ENCODE measurements at regions not wholly inside any gene's neighbourhood (a gene's known extent, or its start where the extent isn't known, plus 50 kb on each side); places are given as distances from the start of the nearest gene placed in this dataset.

- no peaks in the 10 kb centered on the region for H3K4me1 ChIP-seq (ENCODE audit: insufficient read depth)
- H3K36me3 ChIP-seq (ENCODE audit: low read depth): no peaks in the 10 kb centered on the region
- no peak for TF ChIP-seq EZH2 (IDR thresholded peaks at IDR 0.05; ENCODE audit: insufficient read depth, poor library complexity, severe bottlenecking)
- TF ChIP-seq EZH2phosphoT487 (IDR thresholded peaks at IDR 0.05; ENCODE audit: insufficient read depth, low read depth): no peak
- no peak overlapping the region for H3K4me3 ChIP-seq
- no peak overlapping the region for H3K27ac ChIP-seq
- H3F3A ChIP-seq (ENCODE audit: insufficient read depth): no peaks in the 10 kb centered on the region
- no peaks in the 10 kb centered on the region for H3K9me3 ChIP-seq (ENCODE audit: low read depth)
- H3K4me2 ChIP-seq (ENCODE audit: unreplicated experiment): no peak overlapping the region
- H3K27me3 ChIP-seq (replicated peaks; ENCODE audit: insufficient read depth): no peaks in the 10 kb centered on the region
- in situ Hi-C loops (cut with MboI): no loop called here
- 62 to 65% methylated on average over 14 of the region's 14 CpGs for WGBS, 2 experiments (ENCODE audit: low coverage in 1 of 2, low lambda C conversion rate in 2 of 2, missing lambda C conversion rate in 2 of 2)
- DNase-seq: no peak
- no peaks in the 10 kb centered on the region for H3K9me2 ChIP-seq (ENCODE audit: insufficient read depth)
- H2AFZ ChIP-seq: no peak overlapping the region
- H4K20me1 ChIP-seq (ENCODE audit: insufficient read depth): no peaks in the 10 kb centered on the region
- no peak overlapping the region for H3K9ac ChIP-seq
- H3K79me2 ChIP-seq (ENCODE audit: insufficient read depth): no peaks in the 10 kb centered on the region
These were observed 728.6 kb downstream of the BRD1 start for GRCh38 chr22:49099089-49099488.

DNA sequence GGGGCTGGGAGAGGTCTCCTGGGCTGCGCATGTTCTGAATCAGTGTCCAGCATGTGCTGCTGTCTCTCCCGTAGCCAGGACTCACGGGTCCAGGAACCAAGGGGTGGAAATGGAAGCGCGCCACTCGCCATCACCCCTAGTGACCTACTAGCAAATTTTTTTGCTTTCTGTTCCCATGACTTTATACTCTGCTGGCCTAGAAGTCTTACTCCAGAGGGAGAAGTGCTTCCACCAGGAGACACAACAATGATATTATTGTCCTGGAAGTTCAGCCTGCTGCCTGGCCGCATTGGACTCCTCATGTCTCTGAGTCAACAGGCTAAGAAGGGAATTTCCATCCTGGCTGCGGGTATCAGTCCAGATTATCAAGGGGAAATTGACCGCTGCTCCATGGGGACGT, 729.7 kb downstream of the BRD1 start:
- no peaks in the 10 kb centered on the region for H3K27me3 ChIP-seq (replicated peaks; ENCODE audit: insufficient read depth)
- H3K4me3 ChIP-seq: no peak overlapping the region
- no peak overlapping the region for H3K4me2 ChIP-seq (ENCODE audit: unreplicated experiment)
- H4K20me1 ChIP-seq (ENCODE audit: insufficient read depth): no peaks in the 10 kb centered on the region
- WGBS, 2 experiments (ENCODE audit: low coverage in 1 of 2, low lambda C conversion rate in 2 of 2, missing lambda C conversion rate in 2 of 2): 3 to 4% methylated on average over 10 of the region's 10 CpGs
- H3K4me1 ChIP-seq (ENCODE audit: insufficient read depth): no peaks in the 10 kb centered on the region
- H3K9me3 ChIP-seq (ENCODE audit: low read depth): no peaks in the 10 kb centered on the region
- no peaks in the 10 kb centered on the region for H3F3A ChIP-seq (ENCODE audit: insufficient read depth)
- H3K27ac ChIP-seq: no peak overlapping the region
- H3K9ac ChIP-seq: no peak overlapping the region
- H3K79me2 ChIP-seq (ENCODE audit: insufficient read depth): no peaks in the 10 kb centered on the region
- in situ Hi-C loops (cut with MboI): no loop called here
- no peaks in the 10 kb centered on the region for H3K36me3 ChIP-seq (ENCODE audit: low read depth)
- H2AFZ ChIP-seq: no peak overlapping the region
- no peak for TF ChIP-seq EZH2phosphoT487 (IDR thresholded peaks at IDR 0.05; ENCODE audit: insufficient read depth, low read depth)
- no peak for TF ChIP-seq EZH2 (IDR thresholded peaks at IDR 0.05; ENCODE audit: insufficient read depth, poor library complexity, severe bottlenecking)
- no peak for DNase-seq
- H3K9me2 ChIP-seq (ENCODE audit: insufficient read depth): no peaks in the 10 kb centered on the region

DNA sequence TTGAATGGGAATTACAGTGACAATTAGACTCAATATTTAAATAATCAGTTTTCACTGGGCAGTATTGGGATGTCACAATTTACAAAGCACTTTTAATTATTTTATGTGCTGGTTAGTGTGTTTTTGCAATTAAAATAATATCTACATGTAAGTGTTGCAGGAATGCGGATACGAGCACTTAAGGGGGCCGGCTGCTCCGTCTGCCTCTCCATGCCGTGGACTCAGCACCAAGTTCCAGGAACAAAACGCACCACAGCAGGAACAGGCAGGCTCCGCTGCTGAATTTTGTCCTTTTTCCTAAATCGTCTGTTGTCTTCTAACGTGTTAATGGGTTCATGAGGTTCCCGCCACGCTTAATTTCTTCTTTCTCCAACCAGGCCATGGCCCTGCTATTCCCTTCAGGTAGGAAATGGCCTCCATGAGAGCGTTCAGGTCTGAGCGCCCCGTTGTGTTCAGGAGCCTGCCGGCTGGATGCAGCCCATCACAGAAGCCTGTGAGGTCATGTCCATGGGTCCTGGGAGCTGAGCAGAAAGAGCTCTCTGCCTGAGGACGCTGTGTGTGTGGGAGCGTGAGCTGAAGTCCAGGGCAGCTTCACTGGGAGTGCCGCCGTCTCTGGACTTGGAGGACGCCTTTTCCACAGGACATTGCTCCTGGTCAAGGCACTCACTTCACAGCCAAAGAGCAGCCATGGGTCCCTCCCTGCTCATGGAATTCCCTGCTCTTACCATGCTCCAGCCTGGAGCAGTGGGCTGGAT, 730.3 kb downstream of the BRD1 start:
- Histone ChIP-seq H3K9ac (no peak overlapping the region), H3K4me3 (no peak overlapping the region), H3F3A (ENCODE audit: insufficient read depth) (no peaks in the 10 kb centered on the region), H3K9me3 (ENCODE audit: low read depth) (no peaks in the 10 kb centered on the region), H3K27ac (no peak overlapping the region), H3K79me2 (ENCODE audit: insufficient read depth) (no peaks in the 10 kb centered on the region), H3K9me2 (ENCODE audit: insufficient read depth) (no peaks in the 10 kb centered on the region), H4K20me1 (ENCODE audit: insufficient read depth) (no peaks in the 10 kb centered on the region), H3K36me3 (ENCODE audit: low read depth) (no peaks in the 10 kb centered on the region), H3K27me3 (replicated peaks; ENCODE audit: insufficient read depth) (no peaks in the 10 kb centered on the region), H3K4me2 (ENCODE audit: unreplicated experiment) (no peak overlapping the region), H2AFZ (no peak overlapping the region), H3K4me1 (ENCODE audit: insufficient read depth) (no peaks in the 10 kb centered on the region)
- in situ Hi-C loops (cut with MboI): no loop called here
- DNase-seq: no peak
- WGBS, 2 experiments (ENCODE audit: low coverage in 1 of 2, low lambda C conversion rate in 2 of 2, missing lambda C conversion rate in 2 of 2): 53 to 61% methylated on average over 20 of the region's 20 CpGs
- no peak for TF ChIP-seq EZH2 (IDR thresholded peaks at IDR 0.05; ENCODE audit: insufficient read depth, poor library complexity, severe bottlenecking)
- no peak for TF ChIP-seq EZH2phosphoT487 (IDR thresholded peaks at IDR 0.05; ENCODE audit: insufficient read depth, low read depth)

DNA sequence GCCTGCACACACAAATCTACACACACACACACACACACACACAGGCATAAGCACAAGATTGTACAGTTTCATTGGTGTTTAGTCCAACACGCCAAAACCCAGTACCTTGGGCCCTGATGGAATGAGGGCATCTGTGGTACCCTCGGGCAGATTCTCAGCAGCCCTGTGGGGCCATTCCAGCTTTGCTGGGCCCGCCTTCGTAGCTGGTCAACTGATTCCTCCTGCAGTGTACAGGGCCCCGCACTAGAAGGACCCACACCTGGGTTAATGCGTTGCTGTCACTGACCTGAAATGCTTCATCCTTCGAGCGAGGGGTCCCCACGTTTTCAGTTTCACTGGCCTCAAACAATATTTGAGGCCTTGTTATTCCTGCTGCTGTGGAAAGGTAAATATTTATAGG, 731.2 kb downstream of the BRD1 start:
- no peaks in the 10 kb centered on the region for H3K4me1 ChIP-seq (ENCODE audit: insufficient read depth)
- H3K9me2 ChIP-seq (ENCODE audit: insufficient read depth): no peaks in the 10 kb centered on the region
- TF ChIP-seq EZH2phosphoT487 (IDR thresholded peaks at IDR 0.05; ENCODE audit: insufficient read depth, low read depth) (no peak), EZH2 (IDR thresholded peaks at IDR 0.05; ENCODE audit: insufficient read depth, poor library complexity, severe bottlenecking) (no peak)
- H3K27me3 ChIP-seq (replicated peaks; ENCODE audit: insufficient read depth): no peaks in the 10 kb centered on the region
- in situ Hi-C loops (cut with MboI): no loop called here
- no peak overlapping the region for H3K9ac ChIP-seq
- H2AFZ ChIP-seq: no peak overlapping the region
- H3K79me2 ChIP-seq (ENCODE audit: insufficient read depth): no peaks in the 10 kb centered on the region
- H3K4me2 ChIP-seq (ENCODE audit: unreplicated experiment): no peak overlapping the region
- no peak overlapping the region for H3K4me3 ChIP-seq
- no peaks in the 10 kb centered on the region for H3K9me3 ChIP-seq (ENCODE audit: low read depth)
- no peak for DNase-seq
- H4K20me1 ChIP-seq (ENCODE audit: insufficient read depth): no peaks in the 10 kb centered on the region
- H3K36me3 ChIP-seq (ENCODE audit: low read depth): no peaks in the 10 kb centered on the region
- no peaks in the 10 kb centered on the region for H3F3A ChIP-seq (ENCODE audit: insufficient read depth)
- 63 to 71% methylated on average over 9 of the region's 9 CpGs for WGBS, 2 experiments (ENCODE audit: low coverage in 1 of 2, low lambda C conversion rate in 2 of 2, missing lambda C conversion rate in 2 of 2)
- no peak overlapping the region for H3K27ac ChIP-seq
